ENCODE measurements at regions not wholly inside any gene's neighbourhood (a gene's known extent, or its start where the extent isn't known, plus 50 kb on each side); places are given as distances from the start of the nearest gene placed in this dataset.

- TF ChIP-seq EP300 (IDR thresholded peaks at IDR 0.05; ENCODE audit: borderline replicate concordance in 1 of 2, low read depth in 1 of 2, low read length in 1 of 2), result no peak
- TF ChIP-seq RXRA (IDR thresholded peaks at IDR 0.05; ENCODE audit: borderline replicate concordance, low read depth), result no peak
- TF ChIP-seq GABPA (IDR thresholded peaks at IDR 0.05; ENCODE audit: low read depth), result no peak
- no peak for TF ChIP-seq PBX3 (IDR thresholded peaks at IDR 0.05)
- TF ChIP-seq, protein P1, sequence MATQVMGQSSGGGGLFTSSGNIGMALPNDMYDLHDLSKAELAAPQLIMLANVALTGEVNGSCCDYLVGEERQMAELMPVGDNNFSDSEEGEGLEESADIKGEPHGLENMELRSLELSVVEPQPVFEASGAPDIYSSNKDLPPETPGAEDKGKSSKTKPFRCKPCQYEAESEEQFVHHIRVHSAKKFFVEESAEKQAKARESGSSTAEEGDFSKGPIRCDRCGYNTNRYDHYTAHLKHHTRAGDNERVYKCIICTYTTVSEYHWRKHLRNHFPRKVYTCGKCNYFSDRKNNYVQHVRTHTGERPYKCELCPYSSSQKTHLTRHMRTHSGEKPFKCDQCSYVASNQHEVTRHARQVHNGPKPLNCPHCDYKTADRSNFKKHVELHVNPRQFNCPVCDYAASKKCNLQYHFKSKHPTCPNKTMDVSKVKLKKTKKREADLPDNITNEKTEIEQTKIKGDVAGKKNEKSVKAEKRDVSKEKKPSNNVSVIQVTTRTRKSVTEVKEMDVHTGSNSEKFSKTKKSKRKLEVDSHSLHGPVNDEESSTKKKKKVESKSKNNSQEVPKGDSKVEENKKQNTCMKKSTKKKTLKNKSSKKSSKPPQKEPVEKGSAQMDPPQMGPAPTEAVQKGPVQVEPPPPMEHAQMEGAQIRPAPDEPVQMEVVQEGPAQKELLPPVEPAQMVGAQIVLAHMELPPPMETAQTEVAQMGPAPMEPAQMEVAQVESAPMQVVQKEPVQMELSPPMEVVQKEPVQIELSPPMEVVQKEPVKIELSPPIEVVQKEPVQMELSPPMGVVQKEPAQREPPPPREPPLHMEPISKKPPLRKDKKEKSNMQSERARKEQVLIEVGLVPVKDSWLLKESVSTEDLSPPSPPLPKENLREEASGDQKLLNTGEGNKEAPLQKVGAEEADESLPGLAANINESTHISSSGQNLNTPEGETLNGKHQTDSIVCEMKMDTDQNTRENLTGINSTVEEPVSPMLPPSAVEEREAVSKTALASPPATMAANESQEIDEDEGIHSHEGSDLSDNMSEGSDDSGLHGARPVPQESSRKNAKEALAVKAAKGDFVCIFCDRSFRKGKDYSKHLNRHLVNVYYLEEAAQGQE (IDR thresholded peaks at IDR 0.05; ENCODE audit: low read depth, low read length), result no peak
- TF ChIP-seq ZBTB33 (IDR thresholded peaks at IDR 0.05; ENCODE audit: borderline replicate concordance, low read depth), result no peak
- TF ChIP-seq FOXJ3 (CRISPR knock-in tag; IDR thresholded peaks at IDR 0.05), result no peak
- no peak for TF ChIP-seq USF1 (IDR thresholded peaks at IDR 0.05; ENCODE audit: borderline replicate concordance, low read depth)
- TF ChIP-seq FOSL2 (IDR thresholded peaks at IDR 0.05; ENCODE audit: borderline replicate concordance, low read depth), result no peak
- H4K20me1 ChIP-seq (ENCODE audit: insufficient read depth), result no peaks in the 10 kb centered on the region
- H3K79me2 ChIP-seq (ENCODE audit: insufficient read depth), result no peaks in the 10 kb centered on the region
- no peaks in the 10 kb centered on the region for H3K36me3 ChIP-seq (replicated peaks in 1 of 2; ENCODE audit: control insufficient read depth in 1 of 2, insufficient read depth in 2 of 2, low read length in 1 of 2)
- H3K9me3 ChIP-seq, result no peaks in the 10 kb centered on the region
- H3K4me2 ChIP-seq, result no peak overlapping the region
- no peak overlapping the region for H3K9ac ChIP-seq
- no peak overlapping the region for H2AFZ ChIP-seq (ENCODE audit: low read depth)
- H3K4me3 ChIP-seq (ENCODE audit: low read depth in 2 of 2, low read length in 1 of 2), result no peak overlapping the region
- H3K9me2 ChIP-seq, result no peaks in the 10 kb centered on the region
- H3F3A ChIP-seq (replicated peaks; ENCODE audit: insufficient read depth), result no peaks in the 10 kb centered on the region
- H3K4me1 ChIP-seq (ENCODE audit: control insufficient read depth in 1 of 2, insufficient read depth in 2 of 2, low read depth in 1 of 2, low read length in 1 of 2), result peaks cover 0 to 4% of the 10 kb centered on the region in 2 experiments; a peak in 1 of 4 replicates
- CTCF ChIA-PET, result no interaction called here
- H3K27ac ChIP-seq (ENCODE audit: low read depth in 2 of 2, low read length in 1 of 2), result no peak overlapping the region; a peak in 1 of 4 replicates
- peak; percentile 38 for DNase-seq
- 10% methylated on average over 4 of the region's 4 CpGs for WGBS (ENCODE audit: low lambda C conversion rate)
- no peaks in the 10 kb centered on the region for H3K27me3 ChIP-seq (ENCODE audit: insufficient read depth)
- POLR2A ChIA-PET, result no interaction called here
These were observed 468.1 kb downstream of the RPS6KC1 start for GRCh38 chr1:213519098-213519497.

DNA sequence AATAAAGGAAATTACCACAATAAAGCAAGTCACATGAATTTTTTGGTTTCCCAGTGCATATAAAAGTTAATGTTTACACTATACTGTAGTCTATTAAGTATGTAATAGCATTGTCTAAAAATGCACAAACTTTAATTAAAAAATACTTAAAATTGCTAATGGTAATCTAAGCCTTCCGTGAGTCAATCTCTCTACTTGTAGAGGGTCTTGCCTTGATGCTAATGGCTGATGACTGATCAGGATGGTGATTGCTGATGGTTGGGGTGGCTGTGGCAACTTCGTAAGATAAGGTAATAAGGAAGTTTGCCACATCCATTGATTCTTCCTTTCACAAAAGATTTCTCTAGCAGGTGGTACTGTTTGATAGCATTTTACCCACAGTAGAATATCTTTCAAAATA is 466.6 kb upstream of the PROX1 start:
- Histone ChIP-seq H3K4me1 (ENCODE audit: control insufficient read depth in 1 of 2, insufficient read depth in 2 of 2, low read depth in 1 of 2, low read length in 1 of 2) (peaks cover 0 to 4% of the 10 kb centered on the region in 2 experiments; a peak in 1 of 4 replicates), H3K79me2 (ENCODE audit: insufficient read depth) (no peaks in the 10 kb centered on the region), H3K36me3 (replicated peaks in 1 of 2; ENCODE audit: control insufficient read depth in 1 of 2, insufficient read depth in 2 of 2, low read length in 1 of 2) (no peaks in the 10 kb centered on the region), H3K27me3 (ENCODE audit: insufficient read depth) (no peaks in the 10 kb centered on the region), H3K9ac (no peak overlapping the region), H3K9me3 (no peaks in the 10 kb centered on the region), H3F3A (replicated peaks; ENCODE audit: insufficient read depth) (no peaks in the 10 kb centered on the region), H2AFZ (ENCODE audit: low read depth) (no peak overlapping the region), H3K4me3 (ENCODE audit: low read depth in 2 of 2, low read length in 1 of 2) (no peak overlapping the region), H4K20me1 (ENCODE audit: insufficient read depth) (no peaks in the 10 kb centered on the region), H3K9me2 (no peaks in the 10 kb centered on the region), H3K27ac (ENCODE audit: low read depth in 2 of 2, low read length in 1 of 2) (no peak overlapping the region), H3K4me2 (no peak overlapping the region)
- ChIA-PET POLR2A (no interaction called here), CTCF (no interaction called here)
- WGBS (ENCODE audit: low lambda C conversion rate), result 3% methylated on average over 2 of the region's 2 CpGs
- no peak for DNase-seq
- TF ChIP-seq CHD2 (IDR thresholded peaks at IDR 0.05; ENCODE audit: low read length, partially characterized antibody), result no peak
- TF ChIP-seq GATA2 (CRISPR knock-in tag; IDR thresholded peaks at IDR 0.05), result no peak
- no peak for TF ChIP-seq FOSL2 (IDR thresholded peaks at IDR 0.05; ENCODE audit: borderline replicate concordance, low read depth)
- TF ChIP-seq RXRA (IDR thresholded peaks at IDR 0.05; ENCODE audit: borderline replicate concordance, low read depth), result no peak
- no peak for TF ChIP-seq TAF1 (IDR thresholded peaks at IDR 0.05; ENCODE audit: borderline replicate concordance, low read depth, low read length)
- no peak for TF ChIP-seq ELF1 (IDR thresholded peaks at IDR 0.05)
- no peak for TF ChIP-seq ZBTB33 (IDR thresholded peaks at IDR 0.05; ENCODE audit: borderline replicate concordance, low read depth)
- TF ChIP-seq NFIC (IDR thresholded peaks at IDR 0.05; ENCODE audit: borderline replicate concordance), result no peak
- no peak for TF ChIP-seq RFX5 (IDR thresholded peaks at IDR 0.05; ENCODE audit: low read length)
- TF ChIP-seq, protein P2, sequence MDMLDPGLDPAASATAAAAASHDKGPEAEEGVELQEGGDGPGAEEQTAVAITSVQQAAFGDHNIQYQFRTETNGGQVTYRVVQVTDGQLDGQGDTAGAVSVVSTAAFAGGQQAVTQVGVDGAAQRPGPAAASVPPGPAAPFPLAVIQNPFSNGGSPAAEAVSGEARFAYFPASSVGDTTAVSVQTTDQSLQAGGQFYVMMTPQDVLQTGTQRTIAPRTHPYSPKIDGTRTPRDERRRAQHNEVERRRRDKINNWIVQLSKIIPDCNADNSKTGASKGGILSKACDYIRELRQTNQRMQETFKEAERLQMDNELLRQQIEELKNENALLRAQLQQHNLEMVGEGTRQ (IDR thresholded peaks at IDR 0.05; ENCODE audit: borderline replicate concordance, low read depth, low read length), result no peak
- no peak for TF ChIP-seq SMC3 (IDR thresholded peaks at IDR 0.05; ENCODE audit: low read depth, low read length)

Data from SK-N-SH (cell line).